Activated CD8-positive, alpha-beta memory T cell treated with anti-CD3 and anti-CD28 coated beads, Interleukin-2, amount 50 U/mL, for 4 hours (primary cell): ENCODE measurements at regions not wholly inside any gene's neighbourhood (a gene's known extent, or its start where the extent isn't known, plus 50 kb on each side); places are given as distances from the start of the nearest gene placed in this dataset.
"Not testable (repeated sequence)": the region's sequence is repeated elsewhere in the genome, so short reads cannot be mapped to it uniquely, and the experiment has no call there.

Experiments used
- DNase-seq: peaks from one replicate; pipeline ENCODE4 v3.0.0-alpha.2; 2020

DNA sequence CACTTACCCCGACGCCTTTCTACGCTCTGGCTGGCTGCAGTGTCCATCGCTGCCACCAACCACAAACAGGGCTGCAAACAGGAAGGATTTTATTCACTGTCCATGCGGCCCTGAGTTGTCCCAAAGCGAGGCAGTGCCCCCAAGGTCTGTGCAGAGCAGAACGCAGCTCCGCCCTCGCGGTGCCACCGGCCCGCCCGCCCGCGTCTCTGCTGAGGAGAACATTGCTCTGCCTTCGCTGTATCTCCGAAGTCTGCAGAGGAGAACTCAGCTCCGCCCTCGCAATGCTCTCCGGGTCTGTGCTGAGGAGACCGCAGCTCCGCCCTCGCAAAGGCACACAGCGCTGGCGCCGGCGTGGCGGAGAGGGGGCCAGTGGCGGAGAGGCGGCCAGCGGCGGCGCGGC, 645.1 kb downstream of the FAM72C start:
- peak; percentile 6 for DNase-seq

DNA sequence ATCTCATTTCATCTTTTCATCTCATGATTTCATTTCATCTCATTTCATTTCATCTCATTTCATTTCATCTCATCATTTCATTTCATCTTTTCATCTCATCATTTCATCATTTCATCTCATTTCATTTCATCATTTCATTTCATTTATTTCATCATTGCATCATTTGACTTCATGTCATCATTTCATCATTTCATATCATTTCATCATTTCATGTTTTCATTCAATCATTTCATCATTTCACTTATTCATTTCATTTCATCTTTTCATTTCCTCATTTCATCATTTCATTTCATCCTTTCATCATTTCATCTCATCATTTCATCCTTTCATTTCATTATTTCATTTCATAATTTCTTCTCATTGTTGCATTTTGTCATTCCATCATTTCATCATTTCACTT, 660.6 kb downstream of the FAM72C start:
- DNase-seq = not testable (repeated sequence)
